ENCODE measurements at regions not wholly inside any gene's neighbourhood (a gene's known extent, or its start where the extent isn't known, plus 50 kb on each side); places are given as distances from the start of the nearest gene placed in this dataset.

DNA sequence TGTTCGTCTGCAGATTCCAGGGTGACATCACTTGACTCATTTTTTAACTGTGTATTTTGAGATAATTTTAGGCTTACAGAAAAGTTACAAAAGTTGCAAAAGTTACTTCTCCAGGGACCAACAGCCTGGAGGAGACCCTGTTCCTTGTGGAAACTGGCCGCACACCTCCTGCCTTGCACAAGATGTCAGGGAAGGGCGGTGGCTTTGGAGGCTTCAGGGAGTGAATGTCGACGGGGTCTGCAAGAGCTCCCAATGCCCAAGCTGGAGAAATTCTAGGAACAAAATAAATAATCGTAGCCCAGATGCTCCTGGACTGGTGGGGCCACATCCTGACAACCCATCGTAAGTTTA, 62.2 kb upstream of the FAM20C start:
- Histone ChIP-seq H3K4me3 (replicated peaks in 1 of 3) (no peak overlapping the region), H3K9me3 (no peaks in the 10 kb centered on the region), H3K36me3 (no peaks in the 10 kb centered on the region), H3K27ac (no peak overlapping the region), H3K4me1 (peaks cover 0 to 8% of the 10 kb centered on the region in 2 donors), H3K27me3 (no peaks in the 10 kb centered on the region)
- 61 to 76% methylated on average over 7 of the region's 7 CpGs for WGBS, 2 donors
- DNase-seq: no peak
- TF ChIP-seq, protein P1, sequence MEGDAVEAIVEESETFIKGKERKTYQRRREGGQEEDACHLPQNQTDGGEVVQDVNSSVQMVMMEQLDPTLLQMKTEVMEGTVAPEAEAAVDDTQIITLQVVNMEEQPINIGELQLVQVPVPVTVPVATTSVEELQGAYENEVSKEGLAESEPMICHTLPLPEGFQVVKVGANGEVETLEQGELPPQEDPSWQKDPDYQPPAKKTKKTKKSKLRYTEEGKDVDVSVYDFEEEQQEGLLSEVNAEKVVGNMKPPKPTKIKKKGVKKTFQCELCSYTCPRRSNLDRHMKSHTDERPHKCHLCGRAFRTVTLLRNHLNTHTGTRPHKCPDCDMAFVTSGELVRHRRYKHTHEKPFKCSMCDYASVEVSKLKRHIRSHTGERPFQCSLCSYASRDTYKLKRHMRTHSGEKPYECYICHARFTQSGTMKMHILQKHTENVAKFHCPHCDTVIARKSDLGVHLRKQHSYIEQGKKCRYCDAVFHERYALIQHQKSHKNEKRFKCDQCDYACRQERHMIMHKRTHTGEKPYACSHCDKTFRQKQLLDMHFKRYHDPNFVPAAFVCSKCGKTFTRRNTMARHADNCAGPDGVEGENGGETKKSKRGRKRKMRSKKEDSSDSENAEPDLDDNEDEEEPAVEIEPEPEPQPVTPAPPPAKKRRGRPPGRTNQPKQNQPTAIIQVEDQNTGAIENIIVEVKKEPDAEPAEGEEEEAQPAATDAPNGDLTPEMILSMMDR (IDR thresholded peaks at IDR 0.05): no peak
- TF ChIP-seq POLR2A (IDR thresholded peaks at IDR 0.05): no peak
- intact Hi-C loops (cut with DNase I): no loop called here

DNA sequence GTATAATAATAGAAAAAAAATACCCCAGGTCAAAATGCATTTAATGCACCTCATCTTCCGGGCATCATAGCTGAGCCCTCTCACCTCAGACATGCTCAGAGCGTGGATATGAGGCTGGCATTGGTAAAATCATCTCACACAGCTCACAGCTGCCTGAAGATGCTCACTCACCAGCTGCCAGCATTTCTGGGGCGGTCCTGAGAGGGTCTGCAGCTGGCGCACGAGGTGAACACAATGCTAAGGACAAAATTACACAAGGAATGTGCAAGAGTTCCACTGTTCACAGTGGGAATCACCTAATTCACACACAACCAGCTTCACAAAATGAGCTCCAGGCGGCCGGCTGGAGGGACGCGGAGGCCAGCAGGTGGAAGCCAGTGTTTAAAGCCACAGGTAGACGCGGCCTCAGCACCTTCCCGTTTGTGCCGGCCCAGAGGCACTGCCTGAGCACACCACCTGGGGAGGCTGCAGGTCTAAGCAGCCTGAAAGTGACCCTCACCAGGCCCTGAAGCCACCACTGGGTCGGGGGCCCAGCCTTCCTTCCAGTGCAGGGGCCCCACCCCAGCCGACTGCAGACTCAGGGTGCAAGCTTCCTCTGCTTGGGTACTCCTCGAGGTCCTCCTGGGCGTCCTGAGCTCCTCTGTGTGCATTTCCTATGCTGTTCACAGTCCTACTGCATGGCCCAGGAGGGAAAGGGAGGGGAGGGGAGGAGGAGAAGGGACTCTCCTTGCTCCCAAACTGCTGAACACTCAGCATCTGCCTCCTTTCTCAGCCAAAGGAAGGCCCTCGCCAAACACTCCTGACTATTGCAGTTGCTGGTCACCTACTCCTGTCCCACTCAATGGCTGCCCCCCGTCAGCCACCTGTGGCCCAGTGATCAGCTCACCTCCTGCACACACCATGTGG, 61.2 kb upstream of the FAM20C start:
- Histone ChIP-seq H3K9me3 (no peaks in the 10 kb centered on the region), H3K4me1 (peaks cover 0 to 8% of the 10 kb centered on the region in 2 donors), H3K36me3 (no peaks in the 10 kb centered on the region), H3K27ac (no peak overlapping the region), H3K27me3 (no peaks in the 10 kb centered on the region), H3K4me3 (replicated peaks in 1 of 3) (no peak overlapping the region)
- 83 to 90% methylated on average over 17 to 18 of the region's 19 CpGs for WGBS, 2 donors
- intact Hi-C loops (cut with DNase I): no loop called here
- no peak for TF ChIP-seq POLR2A (IDR thresholded peaks at IDR 0.05)
- TF ChIP-seq, protein P1 (IDR thresholded peaks at IDR 0.05): no peak
- DNase-seq: no peak

GRCh38 chr7:131781-132482, 60.4 kb upstream of the FAM20C start:
- Histone ChIP-seq H3K9me3 (no peaks in the 10 kb centered on the region), H3K27ac (no peak overlapping the region), H3K27me3 (no peaks in the 10 kb centered on the region), H3K36me3 (no peaks in the 10 kb centered on the region), H3K4me1 (peaks cover 0 to 8% of the 10 kb centered on the region in 2 donors), H3K4me3 (replicated peaks in 1 of 3) (no peak overlapping the region)
- DNase-seq: no peak
- intact Hi-C loops (cut with DNase I): no loop called here
- TF ChIP-seq, protein P1 (IDR thresholded peaks at IDR 0.05): no peak
- TF ChIP-seq POLR2A (IDR thresholded peaks at IDR 0.05): no peak
- WGBS, 2 donors: 75 to 81% methylated on average over 13 to 21 of the region's 21 CpGs

DNA sequence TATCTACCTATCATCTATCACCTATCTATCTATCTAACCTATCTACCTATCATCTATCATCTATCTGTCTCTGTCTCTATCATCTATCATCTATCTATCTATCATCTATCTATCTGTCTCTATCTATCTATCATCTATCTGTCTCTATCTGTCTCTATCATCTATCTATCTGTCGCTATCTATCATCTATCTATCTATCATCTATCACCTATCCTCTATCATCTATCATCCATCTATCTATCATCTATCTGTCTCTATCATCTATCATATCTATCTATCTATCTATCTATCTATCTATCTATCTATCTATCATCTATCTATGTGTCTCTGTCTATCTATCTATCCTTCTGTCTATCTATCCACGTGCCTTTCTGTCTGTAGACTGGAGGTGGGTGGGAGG, 59.5 kb upstream of the FAM20C start:
- 78 to 88% methylated on average over 2 of the region's 2 CpGs for WGBS, 2 donors
- Histone ChIP-seq H3K27ac (no peak overlapping the region), H3K27me3 (no peaks in the 10 kb centered on the region), H3K4me1 (peaks cover 0 to 8% of the 10 kb centered on the region in 2 donors), H3K4me3 (replicated peaks in 1 of 3) (no peak overlapping the region), H3K36me3 (no peaks in the 10 kb centered on the region), H3K9me3 (no peaks in the 10 kb centered on the region)
- TF ChIP-seq, protein P1 (IDR thresholded peaks at IDR 0.05): no peak
- no peak for TF ChIP-seq POLR2A (IDR thresholded peaks at IDR 0.05)
- DNase-seq: no peak
- intact Hi-C loops (cut with DNase I): no loop called here

DNA sequence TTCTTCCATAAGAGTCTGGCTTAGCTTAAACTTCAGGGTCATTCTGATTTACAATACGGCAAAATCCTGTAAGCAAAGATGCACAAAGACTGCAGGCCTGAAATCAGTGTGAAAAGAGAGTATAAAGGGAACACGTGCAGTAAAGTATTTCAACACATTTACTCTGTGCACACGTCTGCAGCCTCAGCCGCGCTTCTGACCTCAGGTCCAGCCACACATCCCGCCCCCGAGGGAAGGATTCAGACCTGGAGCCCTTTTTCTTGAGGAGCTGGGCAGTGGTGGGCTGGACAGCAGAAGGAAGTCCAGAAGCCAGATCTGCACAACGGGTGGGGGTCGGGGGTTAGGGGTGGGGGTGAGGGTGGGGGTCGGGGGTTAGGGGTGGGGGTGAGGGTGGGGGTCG, 58.9 kb upstream of the FAM20C start:
- Histone ChIP-seq H3K9me3 (no peaks in the 10 kb centered on the region), H3K36me3 (no peaks in the 10 kb centered on the region), H3K4me1 (peaks cover 0 to 8% of the 10 kb centered on the region in 2 donors), H3K27me3 (no peaks in the 10 kb centered on the region), H3K27ac (no peak overlapping the region), H3K4me3 (replicated peaks in 1 of 3) (no peak overlapping the region)
- TF ChIP-seq POLR2A (IDR thresholded peaks at IDR 0.05): no peak
- TF ChIP-seq, protein P1 (IDR thresholded peaks at IDR 0.05): no peak
- no peak for DNase-seq
- WGBS, 2 donors: 69 to 79% methylated on average over 10 of the region's 11 CpGs
- intact Hi-C loops (cut with DNase I): no loop called here

Measured in thyroid gland (tissue), 4 donors.